H1 (cell line): ENCODE measurements at regions not wholly inside any gene's neighbourhood (a gene's known extent, or its start where the extent isn't known, plus 50 kb on each side); places are given as distances from the start of the nearest gene placed in this dataset.

Experiments used
- BACH1 ChIP-seq: IDR thresholded peaks from 2 replicates; pipeline ENCODE4 v1.6.1; 2012; ENCODE audit warnings: low read length, improper control_type of control experiment
- HDAC2 ChIP-seq, 2 experiments: fragments of 300-600 bp in 1 of 2; sonication (generic) in 1 of 2; IDR thresholded peaks; 2 replicates each; pipeline ENCODE4 v1.6.1; 2011 to 2012; ENCODE audit warnings: low read depth in 2 of 2, low read length in 2 of 2, mild to moderate bottlenecking in 2 of 2, moderate library complexity in 2 of 2, borderline replicate concordance in 1 of 2, inconsistent platforms in 1 of 2
- POLR2A ChIP-seq, 2 experiments: IDR thresholded peaks; 1 replicate in 1 of 2; 2 replicates in 1 of 2; pipeline ENCODE4 v1.6.1; 2011; ENCODE audit warnings: low read depth in 2 of 2, low read length in 2 of 2, mild to moderate bottlenecking in 2 of 2; ENCODE audit errors: control extremely low read depth in 1 of 2
- SIX5 ChIP-seq: IDR thresholded peaks from 2 replicates; pipeline ENCODE4 v1.6.1; 2011; ENCODE audit warnings: mild to moderate bottlenecking, low read depth, low read length
- YY1 ChIP-seq: IDR thresholded peaks from 2 replicates; pipeline ENCODE4 v1.6.1; 2011; ENCODE audit warnings: low read depth, mild to moderate bottlenecking, low read length
- TF ChIP-seq, protein P1 (sequence below), 3 experiments: IDR thresholded peaks; 1 replicate in 2 of 3; 2 replicates in 1 of 3; pipeline versions ENCODE4 v1.5.1 to v1.6.1; 2011; ENCODE audit warnings: low read length in 3 of 3, mild to moderate bottlenecking in 3 of 3, inconsistent platforms in 2 of 3, low read depth in 1 of 3, moderate library complexity in 1 of 3; ENCODE audit not compliant: insufficient read depth in 1 of 3; ENCODE audit errors: control extremely low read depth in 1 of 3

DNA sequence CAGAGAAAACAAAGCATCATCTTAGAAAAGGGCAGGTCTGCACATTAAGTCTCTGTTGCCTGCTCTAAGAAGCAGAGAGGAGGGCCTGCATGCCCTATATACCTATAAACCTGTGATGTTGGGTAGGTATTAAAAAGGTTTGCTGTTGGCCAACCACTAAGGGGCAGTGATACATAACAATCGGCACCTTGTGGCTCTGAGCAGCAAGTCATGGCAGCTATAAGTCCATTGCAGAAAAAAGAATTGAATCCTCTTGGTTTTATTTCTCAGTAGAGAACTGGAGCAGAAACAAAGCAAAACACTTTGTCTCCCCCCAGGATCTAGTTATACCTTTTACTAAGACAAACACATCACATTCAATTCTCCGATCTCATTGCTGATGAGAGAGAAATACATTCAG is 1364.4 kb downstream of the STIM2 start:
- TF ChIP-seq, protein P1, sequence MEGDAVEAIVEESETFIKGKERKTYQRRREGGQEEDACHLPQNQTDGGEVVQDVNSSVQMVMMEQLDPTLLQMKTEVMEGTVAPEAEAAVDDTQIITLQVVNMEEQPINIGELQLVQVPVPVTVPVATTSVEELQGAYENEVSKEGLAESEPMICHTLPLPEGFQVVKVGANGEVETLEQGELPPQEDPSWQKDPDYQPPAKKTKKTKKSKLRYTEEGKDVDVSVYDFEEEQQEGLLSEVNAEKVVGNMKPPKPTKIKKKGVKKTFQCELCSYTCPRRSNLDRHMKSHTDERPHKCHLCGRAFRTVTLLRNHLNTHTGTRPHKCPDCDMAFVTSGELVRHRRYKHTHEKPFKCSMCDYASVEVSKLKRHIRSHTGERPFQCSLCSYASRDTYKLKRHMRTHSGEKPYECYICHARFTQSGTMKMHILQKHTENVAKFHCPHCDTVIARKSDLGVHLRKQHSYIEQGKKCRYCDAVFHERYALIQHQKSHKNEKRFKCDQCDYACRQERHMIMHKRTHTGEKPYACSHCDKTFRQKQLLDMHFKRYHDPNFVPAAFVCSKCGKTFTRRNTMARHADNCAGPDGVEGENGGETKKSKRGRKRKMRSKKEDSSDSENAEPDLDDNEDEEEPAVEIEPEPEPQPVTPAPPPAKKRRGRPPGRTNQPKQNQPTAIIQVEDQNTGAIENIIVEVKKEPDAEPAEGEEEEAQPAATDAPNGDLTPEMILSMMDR (IDR thresholded peaks at IDR 0.05; ENCODE audit: control extremely low read depth in 1 of 3, insufficient read depth in 1 of 3, low read depth in 1 of 3, low read length in 3 of 3), result peak; percentile 22 to 75 (median 65)
- TF ChIP-seq BACH1 (no peak), SIX5 (no peak), HDAC2 (IDR thresholded peaks at IDR 0.05; ENCODE audit: borderline replicate concordance in 1 of 2, low read depth in 2 of 2, low read length in 2 of 2) (no peak), YY1 (no peak), POLR2A (IDR thresholded peaks at IDR 0.05; ENCODE audit: control extremely low read depth in 1 of 2, low read depth in 2 of 2, low read length in 2 of 2) (no peak)
